OCI-LY3 (cell line): ENCODE measurements at regions not wholly inside any gene's neighbourhood (a gene's known extent, or its start where the extent isn't known, plus 50 kb on each side); places are given as distances from the start of the nearest gene placed in this dataset.

Experiments used
- EZH2phosphoT487 ChIP-seq: fragments of 200-600 bp; shearing (Covaris generic); IDR thresholded peaks from 2 replicates; pipeline ENCODE4 v1.6.1; 2018; ENCODE audit warnings: antibody characterized with exemption, mixed run types, low read depth
- TF ChIP-seq, protein P1 (sequence below): fragments of 200-600, 300-600 bp; sonication (generic); IDR thresholded peaks from 2 replicates; pipeline ENCODE4 v1.5.1; 2014; ENCODE audit warnings: antibody characterized with exemption, low read length, low read depth

GRCh38 chrY:8437510-8437909, 899.8 kb upstream of the TSPY4 start:
- TF ChIP-seq, protein P1, sequence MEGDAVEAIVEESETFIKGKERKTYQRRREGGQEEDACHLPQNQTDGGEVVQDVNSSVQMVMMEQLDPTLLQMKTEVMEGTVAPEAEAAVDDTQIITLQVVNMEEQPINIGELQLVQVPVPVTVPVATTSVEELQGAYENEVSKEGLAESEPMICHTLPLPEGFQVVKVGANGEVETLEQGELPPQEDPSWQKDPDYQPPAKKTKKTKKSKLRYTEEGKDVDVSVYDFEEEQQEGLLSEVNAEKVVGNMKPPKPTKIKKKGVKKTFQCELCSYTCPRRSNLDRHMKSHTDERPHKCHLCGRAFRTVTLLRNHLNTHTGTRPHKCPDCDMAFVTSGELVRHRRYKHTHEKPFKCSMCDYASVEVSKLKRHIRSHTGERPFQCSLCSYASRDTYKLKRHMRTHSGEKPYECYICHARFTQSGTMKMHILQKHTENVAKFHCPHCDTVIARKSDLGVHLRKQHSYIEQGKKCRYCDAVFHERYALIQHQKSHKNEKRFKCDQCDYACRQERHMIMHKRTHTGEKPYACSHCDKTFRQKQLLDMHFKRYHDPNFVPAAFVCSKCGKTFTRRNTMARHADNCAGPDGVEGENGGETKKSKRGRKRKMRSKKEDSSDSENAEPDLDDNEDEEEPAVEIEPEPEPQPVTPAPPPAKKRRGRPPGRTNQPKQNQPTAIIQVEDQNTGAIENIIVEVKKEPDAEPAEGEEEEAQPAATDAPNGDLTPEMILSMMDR, result no peak
- TF ChIP-seq EZH2phosphoT487, result no peak
